H9 (cell line): ENCODE measurements at regions not wholly inside any gene's neighbourhood (a gene's known extent, or its start where the extent isn't known, plus 50 kb on each side); places are given as distances from the start of the nearest gene placed in this dataset.

ENCODE experiments used
- DNase-seq: peaks from one replicate; pipeline ENCODE4 v3.0.0-alpha.2; 2017
- H2AFZ ChIP-seq: one replicate; pipeline ENCODE4 v1.6.1; 2013; ENCODE audit warnings: mild to moderate bottlenecking, low read length, control low read depth, moderate library complexity
- H2AK5ac ChIP-seq: 2 replicates; pipeline ENCODE4 v1.6.1; 2013; ENCODE audit warnings: low read length, control low read depth, mixed read lengths; ENCODE audit not compliant: insufficient read length
- H2BK120ac ChIP-seq: one replicate; pipeline ENCODE4 v1.6.1; 2013; ENCODE audit warnings: low read depth, mild to moderate bottlenecking, low read length, control low read depth, inconsistent platforms; ENCODE audit not compliant: poor library complexity, severe bottlenecking
- H2BK12ac ChIP-seq: 2 replicates; pipeline ENCODE4 v1.6.1; 2013; ENCODE audit warnings: low read length, control low read depth, mixed read lengths, low read depth; ENCODE audit not compliant: insufficient read length
- H2BK15ac ChIP-seq: 2 replicates; pipeline ENCODE4 v1.6.1; 2013; ENCODE audit warnings: low read depth, low read length, control low read depth
- H2BK20ac ChIP-seq: one replicate; pipeline ENCODE4 v1.6.1; 2013; ENCODE audit warnings: low read depth, mild to moderate bottlenecking, low read length, control low read depth, inconsistent platforms; ENCODE audit not compliant: poor library complexity, severe bottlenecking
- H2BK5ac ChIP-seq: 2 replicates; pipeline ENCODE4 v1.6.1; 2013; ENCODE audit warnings: low read length, control low read depth, mixed read lengths; ENCODE audit not compliant: insufficient read length
- H3K14ac ChIP-seq: 2 replicates; pipeline ENCODE4 v1.6.1; 2013; ENCODE audit warnings: low read length, control low read depth; ENCODE audit not compliant: insufficient read depth
- H3K18ac ChIP-seq: 2 replicates; pipeline ENCODE4 v1.6.1; 2013; ENCODE audit warnings: low read depth, mild to moderate bottlenecking, mixed read lengths, low read length, control low read depth; ENCODE audit not compliant: insufficient read length
- H3K23ac ChIP-seq: 2 replicates; pipeline ENCODE4 v1.6.1; 2013; ENCODE audit warnings: low read length, control low read depth, mixed read lengths, low read depth; ENCODE audit not compliant: insufficient read length
- H3K23me2 ChIP-seq: 2 replicates; pipeline ENCODE4 v1.6.1; 2013; ENCODE audit warnings: low read depth, mild to moderate bottlenecking, mixed read lengths, low read length, control low read depth; ENCODE audit not compliant: insufficient read length, poor library complexity, severe bottlenecking
- H3K27ac ChIP-seq: 2 replicates; pipeline ENCODE4 v1.5.1; 2013; ENCODE audit warnings: low read length, control low read depth, mixed read lengths, low read depth; ENCODE audit not compliant: insufficient read length
- H3K27me3 ChIP-seq: 2 replicates; pipeline ENCODE4 v1.6.1; 2013; ENCODE audit warnings: low read length, control low read depth, inconsistent platforms; ENCODE audit not compliant: insufficient read depth
- H3K4ac ChIP-seq: 2 replicates; pipeline ENCODE4 v1.6.1; 2013; ENCODE audit warnings: low read depth, mild to moderate bottlenecking, control low read depth, inconsistent platforms, low read length, moderate library complexity
- H3K4me1 ChIP-seq: 2 replicates; pipeline ENCODE4 v1.6.1; 2013; ENCODE audit warnings: low read length, control low read depth, inconsistent platforms; ENCODE audit not compliant: insufficient read depth
- H3K4me2 ChIP-seq: 2 replicates; pipeline ENCODE4 v1.6.1; 2013; ENCODE audit warnings: low read length, control low read depth, mixed read lengths; ENCODE audit not compliant: insufficient read length, insufficient read depth
- H3K56ac ChIP-seq: 2 replicates; pipeline ENCODE4 v1.6.1; 2013; ENCODE audit warnings: low read depth, mild to moderate bottlenecking, mixed read lengths, low read length, control low read depth; ENCODE audit not compliant: insufficient read length
- H3K79me1 ChIP-seq: 2 replicates; pipeline ENCODE4 v1.6.1; 2013; ENCODE audit warnings: low read depth, mild to moderate bottlenecking, moderate library complexity, low read length, control low read depth, inconsistent platforms; ENCODE audit not compliant: insufficient read depth, poor library complexity, severe bottlenecking
- H3K79me2 ChIP-seq: 2 replicates; pipeline ENCODE4 v1.6.1; 2013; ENCODE audit warnings: low read length, control low read depth, inconsistent platforms; ENCODE audit not compliant: insufficient read depth
- H3K9ac ChIP-seq: 2 replicates; pipeline ENCODE4 v1.6.1; 2013; ENCODE audit warnings: low read length, control low read depth, mixed read lengths; ENCODE audit not compliant: insufficient read length; ENCODE audit errors: extremely low read depth
- H3K9me3 ChIP-seq: one replicate; pipeline ENCODE4 v1.6.1; 2013; ENCODE audit warnings: low read depth, low read length, inconsistent platforms; ENCODE audit not compliant: control insufficient read depth
- H3T11ph ChIP-seq: one replicate; pipeline ENCODE4 v1.6.1; 2013; ENCODE audit warnings: mild to moderate bottlenecking, low read length, control low read depth, inconsistent platforms
- H4K20me1 ChIP-seq: one replicate; pipeline ENCODE4 v1.6.1; 2013; ENCODE audit not compliant: control insufficient read depth, insufficient read length, insufficient read depth
- H4K5ac ChIP-seq: 2 replicates; pipeline ENCODE4 v1.6.1; 2013; ENCODE audit warnings: low read depth, mild to moderate bottlenecking, mixed read lengths, low read length, control low read depth; ENCODE audit not compliant: insufficient read length
- H4K8ac ChIP-seq: replicated peaks from 2 replicates; pipeline ENCODE4 v1.6.1; 2013; ENCODE audit warnings: low read length, control low read depth, mixed read lengths, low read depth; ENCODE audit not compliant: insufficient read length
- H4K91ac ChIP-seq: 2 replicates; pipeline ENCODE4 v1.6.1; 2013; ENCODE audit warnings: low read depth, mild to moderate bottlenecking, moderate library complexity, mixed read lengths, low read length, control low read depth; ENCODE audit not compliant: insufficient read length
- H3K27ac Mint-ChIP-seq, 3 experiments: 2 replicates in 2 of 3; 3 replicates in 1 of 3; pipeline ENCODE4 v1.8.0; 2020 to 2021; ENCODE audit warnings: mixed read lengths in 3 of 3, mild to moderate bottlenecking in 1 of 3, moderate library complexity in 1 of 3
- H3K27me3 Mint-ChIP-seq: 2 replicates; pipeline ENCODE4 v1.8.0; 2021; ENCODE audit warnings: low read depth, mild to moderate bottlenecking, moderate library complexity, mixed read lengths
- H3K36me3 Mint-ChIP-seq, 3 experiments: 2 replicates in 2 of 3; 3 replicates in 1 of 3; pipeline ENCODE4 v1.8.0; 2020 to 2021; ENCODE audit warnings: low read depth in 3 of 3, mixed read lengths in 3 of 3; ENCODE audit not compliant: insufficient read depth in 1 of 3
- H3K4me1 Mint-ChIP-seq, 2 experiments: 2 replicates each; pipeline ENCODE4 v1.8.0; 2020; ENCODE audit warnings: mixed read lengths in 2 of 2
- H3K4me3 Mint-ChIP-seq, 2 experiments: 2 replicates in 1 of 2; 3 replicates in 1 of 2; pipeline ENCODE4 v1.8.0; 2020 to 2021; ENCODE audit warnings: mild to moderate bottlenecking in 2 of 2, mixed read lengths in 2 of 2, moderate library complexity in 1 of 2
- H3K9me3 Mint-ChIP-seq, 2 experiments: 2 replicates in 1 of 2; 3 replicates in 1 of 2; pipeline ENCODE4 v1.8.0; 2020; ENCODE audit warnings: mild to moderate bottlenecking in 2 of 2, mixed read lengths in 2 of 2, moderate library complexity in 1 of 2
- CTCF ChIP-seq: fragments of 200-600 bp; sonication (generic); conservative IDR thresholded peaks from 3 replicates; pipeline ENCODE4 v1.8.0; 2021; ENCODE audit warnings: antibody characterized with exemption, mild to moderate bottlenecking
- WGBS: extraction: QIAGEN DNeasy Blood & Tissue Kit; methylation state at CpG from one replicate; pipeline ENCODE4 v1.1.7; 2013; ENCODE audit warnings: missing lambda C conversion rate, low lambda C conversion rate, mixed read lengths; ENCODE audit not compliant: insufficient read length; ENCODE audit errors: extremely low coverage; 5-methylcytosine and 5-hydroxymethylcytosine counted together

- Histone ChIP-seq H3K4ac (no peak overlapping the region), H3K27ac (no peak overlapping the region), H3K79me2 (no peaks in the 10 kb centered on the region), H4K91ac (no peak overlapping the region), H3K27me3 (no peaks in the 10 kb centered on the region), H2AK5ac (no peak overlapping the region), H4K20me1 (no peaks in the 10 kb centered on the region), H3K18ac (no peak overlapping the region), H3K23ac (no peak overlapping the region), H2BK120ac (no peak overlapping the region), H3K79me1 (no peaks in the 10 kb centered on the region), H2BK20ac (no peak overlapping the region), H4K8ac (no peak overlapping the region), H2AFZ (no peak overlapping the region), H3K9ac (no peak overlapping the region), H3K4me2 (no peak overlapping the region), H2BK12ac (no peak overlapping the region), H3K23me2 (no peaks in the 10 kb centered on the region), H4K5ac (no peak overlapping the region), H3T11ph (no peak overlapping the region), H2BK5ac (no peak overlapping the region), H3K4me1 (no peaks in the 10 kb centered on the region), H3K14ac (no peak overlapping the region), H2BK15ac (no peak overlapping the region), H3K9me3 (no peaks in the 10 kb centered on the region), H3K56ac (no peak overlapping the region)
- no CpG with 5 or more reads among the region's 2 CpGs for WGBS
- Mint-ChIP-seq H3K4me1 (0 out of 4 replicates have a peak, but pooled peaks cover 0 to 2% of the 10 kb centered on the region in 2 experiments), H3K4me3 (no peak overlapping the region), H3K27ac (no peak overlapping the region), H3K36me3 (no peaks in the 10 kb centered on the region; a peak in 1 of 7 replicates), H3K27me3 (no peaks in the 10 kb centered on the region), H3K9me3 (peaks cover 0 to 3% of the 10 kb centered on the region in 2 experiments; a peak in 4 of 5 replicates)
- no peak for TF ChIP-seq CTCF
- DNase-seq = no peak
Observed at GRCh38 chr2:60025496-60025895, 528.0 kb downstream of the BCL11A start.
